ENCODE measurements at regions not wholly inside any gene's neighbourhood (a gene's known extent, or its start where the extent isn't known, plus 50 kb on each side); places are given as distances from the start of the nearest gene placed in this dataset.

DNA sequence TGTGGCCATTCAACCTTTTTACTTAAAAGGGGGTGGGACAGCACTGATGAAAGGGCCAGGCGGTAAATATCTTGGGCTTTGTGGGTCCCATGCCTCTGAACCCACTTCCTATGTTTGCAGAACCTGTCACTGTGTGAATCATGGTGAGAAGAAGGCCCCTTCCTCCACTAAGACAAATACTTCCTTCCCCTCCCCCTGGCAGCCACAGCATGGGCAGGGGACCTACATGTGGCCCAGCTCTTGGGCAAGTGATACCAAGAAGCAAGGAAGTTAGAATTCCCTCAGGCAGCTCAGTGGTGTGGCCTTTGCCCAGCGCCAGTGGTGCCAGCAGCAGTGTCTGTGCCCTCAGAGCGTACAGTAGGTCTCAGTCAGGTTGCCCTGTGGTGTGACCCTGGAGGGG is 168.6 kb downstream of the TRIM33 start:
- no peak overlapping the region for H3K4me3 ChIP-seq (ENCODE audit: low read length)
- DNase-seq (ENCODE audit: low read depth, low spot score) = peak; percentile 84

DNA sequence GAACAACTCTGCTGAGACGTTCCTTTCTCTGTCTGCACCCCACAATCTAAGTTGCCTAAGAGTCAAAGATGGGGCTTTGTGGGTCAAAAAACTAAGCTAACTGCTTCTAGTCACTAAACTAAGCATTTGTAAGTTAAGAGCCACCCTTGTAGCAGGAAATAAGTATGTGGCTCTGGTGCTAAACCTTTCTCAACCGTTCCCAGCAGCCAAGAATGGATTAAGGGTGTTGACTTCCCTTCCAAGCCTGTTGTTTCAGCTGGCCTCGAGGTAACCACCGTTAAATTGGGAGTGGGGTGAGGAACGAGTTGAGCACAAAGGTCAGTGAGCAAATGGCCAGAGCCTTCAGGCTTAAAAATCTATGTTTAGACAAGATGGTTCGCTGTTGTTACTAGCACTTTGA is 169.1 kb downstream of the TRIM33 start:
- peak; percentile 46 for DNase-seq (ENCODE audit: low read depth, low spot score)
- H3K4me3 ChIP-seq (ENCODE audit: low read length) = no peak overlapping the region; the same call in 1 of the 2 replicates

- DNase-seq (ENCODE audit: low read depth, low spot score) = peak; percentile 97
- H3K4me3 ChIP-seq (ENCODE audit: low read length) = no peak overlapping the region
Observed at GRCh38 chr1:114341299-114341698, 169.7 kb downstream of the TRIM33 start.

DNA sequence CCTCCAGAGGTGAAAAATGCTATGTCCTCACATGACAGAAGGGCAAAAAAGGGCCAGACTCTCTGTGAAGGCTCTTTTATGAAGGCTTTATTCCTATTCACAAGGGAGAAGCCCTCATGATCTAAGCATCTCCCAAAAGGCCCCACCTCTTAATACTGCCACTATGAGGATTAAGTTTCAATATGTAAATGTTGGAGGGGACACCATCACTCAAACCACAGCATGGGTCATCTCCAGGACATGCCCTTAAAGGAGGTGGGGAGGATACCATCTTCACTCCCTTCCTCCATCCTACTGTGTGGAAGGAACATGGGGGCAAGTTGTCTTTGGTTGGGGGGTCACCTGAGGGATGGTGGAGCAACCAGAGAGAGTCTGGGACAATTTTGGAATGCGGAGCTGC is 170.1 kb downstream of the TRIM33 start:
- no peak for DNase-seq (ENCODE audit: low read depth, low spot score)
- no peak overlapping the region for H3K4me3 ChIP-seq (ENCODE audit: low read length)

DNA sequence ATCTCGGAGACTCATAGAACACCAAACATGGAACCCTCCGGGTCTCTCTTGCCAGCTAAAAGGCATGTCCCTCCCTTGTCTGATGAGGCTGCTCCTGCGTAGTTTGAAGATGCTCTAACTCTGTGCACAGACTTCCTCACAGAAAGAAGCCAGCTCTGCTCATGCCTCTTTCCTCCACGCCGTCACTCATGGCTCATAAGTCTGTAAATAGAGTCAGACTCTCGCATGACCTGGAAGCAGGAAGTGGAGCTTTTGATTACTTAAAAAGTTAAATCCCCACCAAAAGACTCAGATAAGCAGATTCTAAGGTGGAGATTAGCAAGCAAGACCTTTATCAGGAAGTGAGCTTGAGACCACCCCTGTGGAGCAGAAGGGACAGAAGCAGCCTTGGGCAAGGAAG is 171.6 kb downstream of the TRIM33 start:
- peak; percentile 58 for DNase-seq (ENCODE audit: low read depth, low spot score)
- no peak overlapping the region for H3K4me3 ChIP-seq (ENCODE audit: low read length)

DNA sequence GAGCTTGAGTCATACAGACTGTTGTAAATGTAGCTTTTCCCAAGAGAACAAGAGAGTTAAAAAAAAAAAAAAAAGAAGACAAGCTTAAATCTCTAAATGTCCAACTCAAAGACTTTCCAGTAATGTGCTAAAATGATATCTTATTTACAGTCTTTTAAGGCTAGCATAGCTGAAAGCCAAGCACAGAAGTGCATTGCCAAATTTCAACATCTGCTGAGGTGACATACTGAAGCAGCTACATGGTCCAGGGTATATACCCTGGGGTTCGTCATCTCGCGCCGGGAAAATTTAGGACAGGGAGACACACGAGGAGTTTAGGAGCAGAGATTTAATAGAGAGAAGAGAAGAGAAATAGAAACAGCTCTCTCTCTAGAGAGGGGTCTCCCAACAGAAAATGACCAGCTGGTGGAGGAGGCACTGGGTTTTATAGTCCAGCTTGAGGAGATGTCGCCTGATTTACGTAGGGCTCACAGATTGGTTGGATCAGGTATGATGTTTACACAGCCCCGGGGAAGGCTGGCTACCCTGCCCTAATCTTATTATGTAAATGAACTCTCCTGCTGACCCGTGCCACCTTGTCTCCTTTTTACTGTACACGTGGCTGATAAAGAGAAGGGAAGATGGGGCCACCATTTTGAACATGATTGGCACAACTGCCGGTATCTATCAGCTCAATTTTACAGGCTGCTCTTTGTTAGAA is 172.7 kb downstream of the TRIM33 start:
- no peak for DNase-seq (ENCODE audit: low read depth, low spot score)
- H3K4me3 ChIP-seq (ENCODE audit: low read length) = no peak overlapping the region

DNA sequence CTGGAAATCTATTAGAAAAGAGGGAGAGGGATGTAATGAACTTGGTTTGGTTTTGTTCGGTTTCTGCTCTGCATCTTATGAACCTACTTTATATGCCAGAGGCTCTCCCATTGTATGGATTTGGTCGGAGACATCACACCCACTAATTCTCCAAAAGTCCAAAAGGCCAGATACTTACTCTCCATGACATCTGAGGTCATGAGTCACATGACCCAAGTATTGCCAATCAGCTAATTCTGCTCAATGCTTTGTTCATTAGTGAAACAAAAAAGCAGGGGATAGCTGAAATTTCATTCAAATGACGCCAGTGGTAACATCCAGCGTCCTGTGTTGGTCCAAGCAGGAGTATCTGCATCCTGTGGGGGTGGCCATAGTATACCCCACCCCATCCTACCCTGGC is 173.6 kb downstream of the TRIM33 start:
- no peak for DNase-seq (ENCODE audit: low read depth, low spot score)
- no peak overlapping the region for H3K4me3 ChIP-seq (ENCODE audit: low read length)

DNA sequence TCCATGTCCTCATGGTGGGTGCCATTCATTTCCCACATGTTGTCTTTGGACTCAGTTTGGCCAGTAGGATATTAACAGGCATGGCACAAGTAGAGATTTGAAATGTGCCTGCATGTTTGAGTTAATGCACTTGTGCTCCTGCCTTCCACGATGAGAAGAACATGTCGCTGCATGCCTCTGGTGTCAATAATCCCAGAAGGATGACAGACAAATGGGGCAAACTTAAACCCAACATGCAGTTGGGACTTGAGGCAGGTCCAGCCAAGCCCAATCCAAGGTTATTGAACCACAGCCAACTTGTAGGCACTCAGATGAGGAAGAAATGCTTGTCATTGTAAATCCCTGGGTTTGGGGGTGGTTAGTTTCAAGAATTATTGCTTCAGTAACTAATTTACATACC is 174.6 kb downstream of the TRIM33 start:
- DNase-seq (ENCODE audit: low read depth, low spot score) = no peak
- H3K4me3 ChIP-seq (ENCODE audit: low read length) = no peak overlapping the region

DNA sequence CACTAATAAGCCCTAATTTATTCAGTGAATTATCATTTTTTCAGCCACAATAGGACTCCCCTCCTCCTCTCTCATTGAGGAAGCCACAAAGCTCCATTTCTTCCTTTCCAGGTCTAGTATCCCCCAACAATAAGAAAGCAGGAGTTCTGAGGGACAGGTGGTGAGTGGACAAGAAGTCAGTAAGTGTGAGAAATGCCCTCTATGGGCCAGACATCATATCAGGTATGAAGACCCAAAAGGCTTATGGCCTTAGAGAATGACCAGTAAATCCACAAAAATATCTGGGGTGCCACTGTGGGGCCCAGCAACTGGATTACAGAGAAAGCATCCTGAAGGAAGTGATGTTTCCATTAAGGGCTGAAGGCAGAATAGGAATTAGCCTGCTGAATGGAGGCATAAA is 175.7 kb downstream of the TRIM33 start:
- no peak overlapping the region for H3K4me3 ChIP-seq (ENCODE audit: low read length)
- no peak for DNase-seq (ENCODE audit: low read depth, low spot score)

GRCh38 chr1:114334297-114334696 is 176.7 kb downstream of the TRIM33 start:
- DNase-seq (ENCODE audit: low read depth, low spot score) = peak; percentile 65
- no peak overlapping the region for H3K4me3 ChIP-seq (ENCODE audit: low read length)

GRCh38 chr1:114333690-114334089 is 177.3 kb downstream of the TRIM33 start:
- H3K4me3 ChIP-seq (ENCODE audit: low read length) = peak overlapping the region; percentile 11; the same call in 1 of the 2 replicates
- DNase-seq (ENCODE audit: low read depth, low spot score) = peak; percentile 71

DNA sequence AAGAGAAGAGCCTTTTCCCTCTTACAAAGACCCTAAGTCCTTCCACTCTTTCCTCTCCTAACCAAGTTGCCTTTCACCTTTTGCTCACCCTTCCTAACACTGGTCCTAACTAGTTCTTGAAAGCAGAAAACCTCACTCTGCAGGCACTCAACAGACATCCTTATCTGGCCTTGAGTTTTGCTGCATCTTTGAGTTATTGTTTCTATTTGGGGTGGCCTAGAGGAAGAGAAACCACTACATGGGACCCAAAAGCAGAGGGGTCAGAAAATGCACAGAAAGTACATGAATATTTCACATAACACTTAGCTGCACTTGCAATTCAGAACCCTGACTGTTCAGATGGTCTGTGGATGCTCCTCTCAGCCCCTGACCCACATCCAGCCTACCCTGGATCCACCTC is 178.3 kb upstream of the SYT6 start:
- DNase-seq (ENCODE audit: low read depth, low spot score) = no peak
- no peak overlapping the region for H3K4me3 ChIP-seq (ENCODE audit: low read length)

DNA sequence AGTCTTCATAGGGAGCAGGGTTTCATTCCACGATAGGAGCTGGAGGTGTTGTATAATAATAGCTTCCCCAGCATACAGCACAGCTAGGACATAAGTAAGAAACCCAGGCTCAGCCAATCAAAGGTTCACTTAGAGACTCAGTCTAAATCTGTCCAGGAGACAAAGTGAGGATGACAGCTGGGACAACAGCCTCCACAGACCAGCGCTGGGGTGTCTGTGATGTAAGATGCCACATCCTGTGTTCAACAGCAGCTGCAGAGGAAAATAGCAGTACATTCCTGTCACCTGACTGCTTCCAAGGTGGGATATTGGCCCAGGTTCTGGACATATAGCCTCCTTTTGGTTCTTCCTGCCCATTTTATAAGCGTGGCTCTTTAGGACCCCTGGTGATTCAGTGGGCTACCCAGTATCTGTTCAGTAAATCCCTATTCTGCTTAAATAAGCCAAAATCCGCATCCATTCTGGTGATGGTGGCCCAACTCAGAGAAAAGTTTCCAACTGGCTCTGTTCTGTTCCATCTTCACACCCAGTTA is 176.8 kb upstream of the SYT6 start:
- DNase-seq (ENCODE audit: low read depth, low spot score) = peak; percentile 92

GRCh38 chr1:114328361-114328904 is 174.8 kb upstream of the SYT6 start:
- peak; percentile 85 for DNase-seq (ENCODE audit: low read depth, low spot score)
- H3K4me3 ChIP-seq (ENCODE audit: low read length) = no peak overlapping the region

More for the DNA sequence above, 176.8 kb upstream of the SYT6 start:
- no peak overlapping the region for H3K4me3 ChIP-seq (ENCODE audit: low read length)

- DNase-seq (ENCODE audit: low read depth, low spot score) = no peak
- no peak overlapping the region for H3K4me3 ChIP-seq (ENCODE audit: low read length)
Observed at GRCh38 chr1:114324662-114324965, 170.9 kb upstream of the SYT6 start.

DNA sequence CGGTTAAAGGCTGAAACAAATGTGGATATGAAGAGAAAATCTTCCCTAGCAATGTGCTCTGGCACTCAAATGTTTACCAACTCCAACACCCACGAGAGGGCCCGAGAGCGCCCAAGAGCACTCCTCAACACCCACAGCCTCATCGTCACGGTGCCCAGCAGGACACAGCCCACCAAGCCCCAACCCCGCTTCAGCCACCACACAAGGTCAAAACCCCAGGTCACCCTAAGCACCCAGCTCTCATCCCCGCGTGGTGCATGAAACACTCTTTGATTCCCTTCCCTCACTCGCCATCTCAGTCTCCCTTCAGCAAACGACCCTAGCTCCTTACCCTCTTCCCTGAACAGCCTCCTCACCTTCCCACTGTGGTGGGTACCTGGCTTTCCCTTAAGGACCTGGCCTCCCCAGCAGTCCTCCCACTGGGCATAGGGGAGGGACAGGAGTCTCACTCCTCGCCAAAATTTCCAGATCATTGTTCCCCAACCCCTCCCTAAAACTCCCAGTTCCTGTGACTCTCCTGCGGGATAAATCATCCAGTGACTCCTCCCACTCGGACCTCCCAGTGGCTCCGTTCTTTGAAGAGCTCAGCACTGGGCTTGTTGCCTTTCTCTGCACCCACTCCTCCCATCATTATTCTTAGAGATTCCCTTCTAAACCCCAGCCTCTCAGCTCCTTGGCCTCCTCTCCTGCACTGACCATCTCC is 170.4 kb upstream of the SYT6 start:
- no peak overlapping the region for H3K4me3 ChIP-seq (ENCODE audit: low read length)
- DNase-seq (ENCODE audit: low read depth, low spot score) = no peak

- H3K4me3 ChIP-seq (ENCODE audit: low read length) = no peak overlapping the region
- no peak for DNase-seq (ENCODE audit: low read depth, low spot score)
Observed at GRCh38 chr1:114322734-114323133, 169.1 kb upstream of the SYT6 start.

- no peak for DNase-seq (ENCODE audit: low read depth, low spot score)
Observed at GRCh38 chr1:114322207-114322606, 168.5 kb upstream of the SYT6 start.

DNA sequence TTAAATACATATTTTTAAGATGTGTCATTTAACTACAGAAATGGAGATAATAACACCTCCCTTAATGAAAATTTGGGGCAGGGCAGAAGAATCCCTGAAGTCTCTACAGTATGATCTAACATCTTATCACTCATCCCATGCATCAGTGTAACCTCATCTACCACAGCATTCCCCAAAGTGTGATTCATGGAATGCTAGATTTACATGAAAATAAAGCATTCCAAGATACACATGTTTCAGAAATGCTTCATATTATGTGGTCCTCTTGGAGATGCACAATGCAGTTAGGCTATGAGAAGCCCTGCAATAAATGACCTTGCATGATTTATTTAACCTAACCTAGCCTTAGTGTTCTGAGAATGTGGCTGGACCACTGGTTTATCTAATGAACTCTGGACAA is 166.9 kb upstream of the SYT6 start:
- DNase-seq (ENCODE audit: low read depth, low spot score) = no peak
- H3K4me3 ChIP-seq (ENCODE audit: low read length) = no peak overlapping the region

More at GRCh38 chr1:114322207-114322606, 168.5 kb upstream of the SYT6 start:
- H3K4me3 ChIP-seq (ENCODE audit: low read length) = no peak overlapping the region

- no peak overlapping the region for H3K4me3 ChIP-seq (ENCODE audit: low read length)
- DNase-seq (ENCODE audit: low read depth, low spot score) = no peak
Observed at GRCh38 chr1:114319418-114319817, 165.7 kb upstream of the SYT6 start.

Measured in Jurkat, Clone E6-1 (cell line).